VCaP (cell line): ENCODE measurements at regions not wholly inside any gene's neighbourhood (a gene's known extent, or its start where the extent isn't known, plus 50 kb on each side); places are given as distances from the start of the nearest gene placed in this dataset.

Experiments
- H3K27ac ChIP-seq: fragments of 450-650 bp; 2 replicates; pipeline ENCODE4 v1.5.1; 2017
- TF ChIP-seq, protein P1 (sequence below): fragments of 450-650 bp; conservative IDR thresholded peaks from 2 replicates; pipeline ENCODE4 v1.5.1; 2017; ENCODE audit warnings: mild to moderate bottlenecking, moderate library complexity

DNA sequence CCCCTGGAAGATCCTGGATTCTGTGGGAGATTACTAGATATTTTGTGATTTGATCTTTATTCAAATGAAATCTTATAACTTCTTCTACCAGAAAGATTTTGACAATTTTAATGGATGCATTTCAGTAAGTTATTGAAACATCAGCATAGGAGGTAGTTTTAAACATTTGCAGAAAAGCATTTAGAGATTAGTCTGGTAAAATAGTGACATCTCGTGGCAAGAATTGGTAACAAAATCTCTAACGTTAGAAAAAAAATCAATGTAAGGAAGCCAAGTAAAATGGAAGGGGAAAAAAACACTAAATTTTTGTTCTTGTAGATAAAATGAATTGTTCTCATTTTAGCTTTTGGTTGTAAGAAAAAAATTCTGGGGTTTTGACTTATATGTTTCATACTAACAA, 73.3 kb downstream of the TASL start:
- TF ChIP-seq, protein P1, sequence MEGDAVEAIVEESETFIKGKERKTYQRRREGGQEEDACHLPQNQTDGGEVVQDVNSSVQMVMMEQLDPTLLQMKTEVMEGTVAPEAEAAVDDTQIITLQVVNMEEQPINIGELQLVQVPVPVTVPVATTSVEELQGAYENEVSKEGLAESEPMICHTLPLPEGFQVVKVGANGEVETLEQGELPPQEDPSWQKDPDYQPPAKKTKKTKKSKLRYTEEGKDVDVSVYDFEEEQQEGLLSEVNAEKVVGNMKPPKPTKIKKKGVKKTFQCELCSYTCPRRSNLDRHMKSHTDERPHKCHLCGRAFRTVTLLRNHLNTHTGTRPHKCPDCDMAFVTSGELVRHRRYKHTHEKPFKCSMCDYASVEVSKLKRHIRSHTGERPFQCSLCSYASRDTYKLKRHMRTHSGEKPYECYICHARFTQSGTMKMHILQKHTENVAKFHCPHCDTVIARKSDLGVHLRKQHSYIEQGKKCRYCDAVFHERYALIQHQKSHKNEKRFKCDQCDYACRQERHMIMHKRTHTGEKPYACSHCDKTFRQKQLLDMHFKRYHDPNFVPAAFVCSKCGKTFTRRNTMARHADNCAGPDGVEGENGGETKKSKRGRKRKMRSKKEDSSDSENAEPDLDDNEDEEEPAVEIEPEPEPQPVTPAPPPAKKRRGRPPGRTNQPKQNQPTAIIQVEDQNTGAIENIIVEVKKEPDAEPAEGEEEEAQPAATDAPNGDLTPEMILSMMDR, result peak; percentile 62
- no peak overlapping the region for H3K27ac ChIP-seq

DNA sequence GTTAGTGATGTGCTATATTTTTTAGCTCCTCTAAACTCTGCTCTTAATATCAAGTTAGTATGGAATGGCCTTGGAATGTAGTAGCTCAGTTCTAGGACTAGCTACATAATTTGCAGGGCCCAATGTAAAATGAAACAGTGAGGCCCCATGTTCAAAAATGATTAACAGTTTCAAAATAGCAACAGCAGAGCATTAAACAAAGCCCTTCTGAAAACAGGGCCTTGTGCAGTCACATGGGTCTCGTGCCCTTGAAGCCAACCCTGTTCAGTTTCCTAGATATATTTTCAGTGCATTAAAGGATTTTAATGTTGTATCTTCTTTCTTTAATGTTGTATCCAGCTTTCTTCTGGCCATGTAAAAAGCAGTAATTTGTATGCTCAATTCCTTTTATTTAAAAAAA, 82.1 kb downstream of the TASL start:
- no peak overlapping the region for H3K27ac ChIP-seq
- TF ChIP-seq, protein P1, result no peak

DNA sequence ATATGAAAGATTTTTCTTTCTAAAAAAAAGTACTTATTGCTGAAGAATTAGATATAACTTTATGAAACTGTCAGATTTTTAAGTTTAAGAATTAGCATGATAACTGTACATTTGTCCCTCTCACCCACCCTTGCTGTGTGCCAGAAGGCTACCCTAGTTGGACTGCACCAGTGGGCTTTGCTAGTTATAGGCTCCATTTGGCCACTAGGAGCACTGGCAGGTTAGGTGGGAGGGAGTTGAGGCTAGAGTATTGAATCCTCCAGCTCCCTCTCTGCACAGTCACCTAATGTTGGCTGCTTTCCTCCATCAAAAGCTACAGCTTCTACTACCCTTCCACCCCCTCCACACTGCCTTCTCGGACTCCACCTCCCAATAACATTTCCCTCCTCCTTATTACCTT, 84.2 kb downstream of the TASL start:
- TF ChIP-seq, protein P1, result no peak
- H3K27ac ChIP-seq, result no peak overlapping the region

DNA sequence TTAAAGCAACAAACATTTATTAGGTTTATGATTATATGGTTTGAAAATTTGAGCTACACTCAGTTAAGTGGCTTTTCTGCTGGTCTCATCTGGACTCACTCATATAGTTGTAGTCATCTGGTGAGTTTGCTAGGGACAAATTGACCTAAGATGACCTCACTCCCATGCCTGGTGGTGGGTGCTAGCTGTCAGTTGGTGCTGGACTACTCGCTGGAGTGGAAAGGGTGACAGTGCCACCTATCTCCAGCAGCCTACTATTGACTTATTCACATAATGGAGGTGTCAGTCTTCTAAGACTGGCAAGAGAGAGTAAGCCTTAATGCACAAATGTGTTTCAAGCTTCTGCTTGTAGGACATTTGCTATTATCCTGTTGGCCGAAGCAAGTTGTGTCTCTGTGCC, 88.2 kb downstream of the TASL start:
- H3K27ac ChIP-seq, result peak overlapping the region; percentile 46; the same call in 1 of the 2 replicates
- TF ChIP-seq, protein P1, result peak; percentile 50; the same call in 1 of the 2 replicates

DNA sequence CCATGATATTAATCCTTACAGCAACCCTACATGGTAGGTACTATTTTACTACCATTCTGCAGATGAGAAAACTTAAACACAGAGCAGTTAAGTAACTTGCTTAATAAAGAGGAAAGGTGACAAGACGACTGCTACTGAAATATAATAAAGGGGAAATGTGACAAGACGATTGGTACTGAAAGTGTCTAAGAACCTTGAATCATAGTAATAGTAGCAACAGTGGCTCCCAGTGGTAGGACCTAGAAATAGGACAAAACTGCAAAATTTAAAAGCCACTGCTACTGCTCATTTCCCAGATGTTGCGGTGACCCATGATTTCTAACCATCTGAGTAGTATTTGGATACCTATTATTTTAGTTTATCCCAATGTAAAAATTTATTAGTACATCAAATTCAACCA, 89.5 kb downstream of the TASL start:
- TF ChIP-seq, protein P1, result peak; percentile 53
- peak overlapping the region; percentile 46 for H3K27ac ChIP-seq

DNA sequence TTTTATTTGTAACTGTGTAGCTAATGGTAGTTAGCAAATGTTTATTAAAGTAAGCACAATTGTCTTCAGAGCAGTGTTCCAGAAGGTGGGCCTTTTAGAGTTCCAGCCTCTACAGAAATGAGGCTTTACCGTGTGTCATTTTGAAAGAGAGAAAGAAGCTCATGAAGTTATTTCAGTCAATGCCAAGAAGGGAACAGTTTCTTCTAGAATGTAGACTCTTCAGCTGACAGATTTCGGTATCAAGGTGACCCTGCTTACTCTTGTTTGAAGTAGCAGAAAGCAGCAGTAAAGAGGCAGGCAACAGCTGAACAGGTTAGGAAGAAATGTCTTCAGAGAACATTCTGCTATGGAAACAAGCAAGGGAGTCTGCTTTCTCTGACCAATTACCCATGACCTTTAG, 93.6 kb downstream of the TASL start:
- no peak overlapping the region for H3K27ac ChIP-seq
- TF ChIP-seq, protein P1, result no peak

DNA sequence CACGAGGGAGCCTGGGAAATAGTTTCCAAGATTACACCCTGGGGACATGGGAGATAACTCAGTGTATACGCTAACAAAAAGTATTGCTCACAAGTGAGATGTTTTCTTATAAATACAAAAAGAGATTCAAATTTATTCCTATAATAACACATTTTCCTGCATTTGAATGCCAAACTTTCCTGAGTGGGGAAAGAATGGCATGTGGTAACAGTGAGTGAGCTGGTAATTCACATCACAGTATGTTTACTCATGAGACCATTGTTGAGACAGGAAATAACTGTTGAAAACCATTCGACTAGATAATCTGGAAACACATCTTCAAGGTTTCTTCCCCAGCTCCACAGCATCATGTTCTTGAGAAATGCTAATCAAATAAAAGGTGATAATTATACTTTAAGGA, 109.1 kb downstream of the TASL start:
- TF ChIP-seq, protein P1, result no peak
- no peak overlapping the region for H3K27ac ChIP-seq
